ENCODE measurements at regions not wholly inside any gene's neighbourhood (a gene's known extent, or its start where the extent isn't known, plus 50 kb on each side); places are given as distances from the start of the nearest gene placed in this dataset.
"Not testable (repeated sequence)": the region's sequence is repeated elsewhere in the genome, so short reads cannot be mapped to it uniquely, and the experiment has no call there.

GRCh38 chr15:87477026-87477425 is 779.5 kb downstream of the NTRK3 start:
- no peak overlapping the region for H3K27ac Mint-ChIP-seq
- H3K9me3 Mint-ChIP-seq: peaks cover 4% of the 10 kb centered on the region
- H3K4me1 Mint-ChIP-seq: no peaks in the 10 kb centered on the region
- DNase-seq (ENCODE audit: low spot score in 2 of 2): no peak
- no peaks in the 10 kb centered on the region for H3K36me3 Mint-ChIP-seq
- ATAC-seq: no peak
- H3K4me3 Mint-ChIP-seq: no peak overlapping the region

GRCh38 chr15:87470923-87471322 is 785.6 kb downstream of the NTRK3 start:
- Mint-ChIP-seq H3K27ac (no peak overlapping the region), H3K4me3 (no peak overlapping the region), H3K9me3 (peaks cover 2% of the 10 kb centered on the region), H3K4me1 (no peaks in the 10 kb centered on the region), H3K36me3 (no peaks in the 10 kb centered on the region)
- ATAC-seq: no peak
- no peak for DNase-seq (ENCODE audit: low spot score in 2 of 2)

- not testable (repeated sequence) for ATAC-seq, H3K4me1 Mint-ChIP-seq, H3K9me3 Mint-ChIP-seq
These were observed 792.6 kb downstream of the NTRK3 start for GRCh38 chr15:87463956-87464355.

GRCh38 chr15:87461631-87462030 is 794.9 kb downstream of the NTRK3 start:
- no peak for ATAC-seq
- Mint-ChIP-seq H3K36me3 (no peaks in the 10 kb centered on the region), H3K27ac (no peak overlapping the region), H3K9me3 (no peaks in the 10 kb centered on the region), H3K4me3 (no peak overlapping the region), H3K4me1 (no peaks in the 10 kb centered on the region)
- DNase-seq (ENCODE audit: low spot score in 2 of 2): no peak

More at GRCh38 chr15:87463956-87464355, 792.6 kb downstream of the NTRK3 start:
- H3K27ac Mint-ChIP-seq; H3K36me3 Mint-ChIP-seq; H3K4me3 Mint-ChIP-seq; DNase-seq (ENCODE audit: low spot score in 2 of 2): not testable (repeated sequence)

- Mint-ChIP-seq H3K4me1 (no peaks in the 10 kb centered on the region), H3K4me3 (no peak overlapping the region), H3K36me3 (no peaks in the 10 kb centered on the region), H3K27ac (no peak overlapping the region), H3K9me3 (no peaks in the 10 kb centered on the region)
- ATAC-seq (no peak), DNase-seq (ENCODE audit: low spot score in 2 of 2) (no peak)
These were observed 801.7 kb downstream of the NTRK3 start for GRCh38 chr15:87454860-87455259.

- no peak overlapping the region for H3K4me3 Mint-ChIP-seq
- H3K27ac Mint-ChIP-seq: no peak overlapping the region
- H3K36me3 Mint-ChIP-seq: no peaks in the 10 kb centered on the region
- ATAC-seq (no peak), DNase-seq (ENCODE audit: low spot score in 2 of 2) (no peak)
- H3K4me1 Mint-ChIP-seq: no peaks in the 10 kb centered on the region
- peaks cover 2% of the 10 kb centered on the region for H3K9me3 Mint-ChIP-seq
These were observed 806.2 kb downstream of the NTRK3 start for GRCh38 chr15:87450314-87450713.

- Mint-ChIP-seq H3K36me3 (no peaks in the 10 kb centered on the region), H3K9me3 (peaks cover 2% of the 10 kb centered on the region), H3K4me3 (no peak overlapping the region), H3K4me1 (no peaks in the 10 kb centered on the region), H3K27ac (no peak overlapping the region)
- DNase-seq (ENCODE audit: low spot score in 2 of 2) (no peak), ATAC-seq (no peak)
These were observed 817.4 kb downstream of the NTRK3 start for GRCh38 chr15:87439090-87439489.

- no peaks in the 10 kb centered on the region for H3K4me1 Mint-ChIP-seq
- DNase-seq (ENCODE audit: low spot score in 2 of 2) (no peak), ATAC-seq (no peak)
- no peak overlapping the region for H3K27ac Mint-ChIP-seq
- H3K9me3 Mint-ChIP-seq: no peaks in the 10 kb centered on the region
- no peaks in the 10 kb centered on the region for H3K36me3 Mint-ChIP-seq
- no peak overlapping the region for H3K4me3 Mint-ChIP-seq
These were observed 822.7 kb downstream of the NTRK3 start for GRCh38 chr15:87433871-87434270.

GRCh38 chr15:87429754-87430153 is 826.8 kb downstream of the NTRK3 start:
- Mint-ChIP-seq H3K27ac (no peak overlapping the region), H3K4me3 (no peak overlapping the region), H3K36me3 (peaks cover 4% of the 10 kb centered on the region), H3K9me3 (no peaks in the 10 kb centered on the region), H3K4me1 (no peaks in the 10 kb centered on the region)
- ATAC-seq (no peak), DNase-seq (ENCODE audit: low spot score in 2 of 2) (no peak)

GRCh38 chr15:87420017-87420416 is 836.5 kb downstream of the NTRK3 start:
- no peaks in the 10 kb centered on the region for H3K9me3 Mint-ChIP-seq
- DNase-seq (ENCODE audit: low spot score in 2 of 2) (no peak), ATAC-seq (no peak)
- H3K36me3 Mint-ChIP-seq: no peaks in the 10 kb centered on the region
- H3K4me1 Mint-ChIP-seq: no peaks in the 10 kb centered on the region
- H3K4me3 Mint-ChIP-seq: no peak overlapping the region
- H3K27ac Mint-ChIP-seq: no peak overlapping the region

GRCh38 chr15:87419344-87419743 is 837.2 kb downstream of the NTRK3 start:
- DNase-seq (ENCODE audit: low spot score in 2 of 2): no peak
- Mint-ChIP-seq H3K4me1 (no peaks in the 10 kb centered on the region), H3K27ac (no peak overlapping the region), H3K9me3 (no peaks in the 10 kb centered on the region), H3K36me3 (no peaks in the 10 kb centered on the region), H3K4me3 (no peak overlapping the region)
- ATAC-seq: no peak

GRCh38 chr15:87416591-87417257 is 839.8 kb downstream of the NTRK3 start:
- Mint-ChIP-seq H3K4me1 (no peaks in the 10 kb centered on the region), H3K36me3 (no peaks in the 10 kb centered on the region), H3K27ac (no peak overlapping the region), H3K9me3 (no peaks in the 10 kb centered on the region), H3K4me3 (no peak overlapping the region)
- ATAC-seq: no peak
- no peak for DNase-seq (ENCODE audit: low spot score in 2 of 2)

- DNase-seq (ENCODE audit: low spot score in 2 of 2) (no peak), ATAC-seq (no peak)
- peaks cover 3% of the 10 kb centered on the region for H3K9me3 Mint-ChIP-seq
- H3K4me3 Mint-ChIP-seq: no peak overlapping the region
- H3K36me3 Mint-ChIP-seq: no peaks in the 10 kb centered on the region
- no peak overlapping the region for H3K27ac Mint-ChIP-seq
- H3K4me1 Mint-ChIP-seq: no peaks in the 10 kb centered on the region
These were observed 847.6 kb downstream of the NTRK3 start for GRCh38 chr15:87408902-87409301.

- Mint-ChIP-seq H3K9me3 (peaks cover 3% of the 10 kb centered on the region), H3K27ac (no peak overlapping the region), H3K4me1 (no peaks in the 10 kb centered on the region), H3K4me3 (no peak overlapping the region), H3K36me3 (no peaks in the 10 kb centered on the region)
- ATAC-seq: no peak
- no peak for DNase-seq (ENCODE audit: low spot score in 2 of 2)
These were observed 852.6 kb downstream of the NTRK3 start for GRCh38 chr15:87403973-87404372.

GRCh38 chr15:87401973-87402372 is 854.6 kb downstream of the NTRK3 start:
- DNase-seq (ENCODE audit: low spot score in 2 of 2): no peak
- Mint-ChIP-seq H3K9me3 (peaks cover 3% of the 10 kb centered on the region), H3K4me3 (no peak overlapping the region), H3K27ac (no peak overlapping the region), H3K36me3 (no peaks in the 10 kb centered on the region), H3K4me1 (no peaks in the 10 kb centered on the region)
- no peak for ATAC-seq

- no peak overlapping the region for H3K4me3 Mint-ChIP-seq
- H3K4me1 Mint-ChIP-seq: no peaks in the 10 kb centered on the region
- H3K36me3 Mint-ChIP-seq: no peaks in the 10 kb centered on the region
- no peak overlapping the region for H3K27ac Mint-ChIP-seq
- H3K9me3 Mint-ChIP-seq: peaks cover 3% of the 10 kb centered on the region
- no peak for DNase-seq (ENCODE audit: low spot score in 2 of 2)
- no peak for ATAC-seq
These were observed 861.9 kb downstream of the NTRK3 start for GRCh38 chr15:87394676-87395075.

- H3K36me3 Mint-ChIP-seq: no peaks in the 10 kb centered on the region
- DNase-seq (ENCODE audit: low spot score in 2 of 2) (no peak), ATAC-seq (no peak)
- no peak overlapping the region for H3K4me3 Mint-ChIP-seq
- H3K9me3 Mint-ChIP-seq: peaks cover 2% of the 10 kb centered on the region
- H3K27ac Mint-ChIP-seq: no peak overlapping the region
- H3K4me1 Mint-ChIP-seq: no peaks in the 10 kb centered on the region
These were observed 868.8 kb downstream of the NTRK3 start for GRCh38 chr15:87387766-87388165.
